Calu3 (cell line): ENCODE measurements at regions not wholly inside any gene's neighbourhood (a gene's known extent, or its start where the extent isn't known, plus 50 kb on each side); places are given as distances from the start of the nearest gene placed in this dataset.

ENCODE experiments used
- BruUV-seq: library from RNA; stranded (reverse); fragments of 400-500 nt; replicated peaks from 2 replicates; lab custom pipeline; 2021; lab: Mats Ljungman, UMichigan
- CTCF ChIA-PET: fragments of 300-600 bp; sonication (Branson Sonifier 250); formaldehyde crosslinking; loops from one replicate; lab custom pipeline; 2022; ENCODE audit warnings: antibody characterized with exemption; lab: Charles Lee
- DNase-seq: peaks from one replicate; pipeline ENCODE4 v3.0.0; 2022
- H3K27ac Mint-ChIP-seq: one replicate; pipeline ENCODE4 v1.8.0; 2022; ENCODE audit warnings: mixed read lengths; ENCODE audit not compliant: unreplicated experiment
- H3K27me3 Mint-ChIP-seq: one replicate; pipeline ENCODE4 v1.8.0; 2022; ENCODE audit warnings: mixed read lengths; ENCODE audit not compliant: unreplicated experiment
- H3K36me3 Mint-ChIP-seq: one replicate; pipeline ENCODE4 v1.8.0; 2022; ENCODE audit warnings: mild to moderate bottlenecking, moderate library complexity, mixed read lengths; ENCODE audit not compliant: insufficient read depth, unreplicated experiment
- H3K4me1 Mint-ChIP-seq: one replicate; pipeline ENCODE4 v1.8.0; 2022; ENCODE audit warnings: mild to moderate bottlenecking, low read depth, mixed read lengths; ENCODE audit not compliant: unreplicated experiment
- H3K4me3 Mint-ChIP-seq: one replicate; pipeline ENCODE4 v1.8.0; 2022; ENCODE audit warnings: mild to moderate bottlenecking, low read depth, moderate library complexity, mixed read lengths; ENCODE audit not compliant: unreplicated experiment
- H3K9me3 Mint-ChIP-seq: one replicate; pipeline ENCODE4 v1.8.0; 2022; ENCODE audit warnings: low read depth, mixed read lengths; ENCODE audit not compliant: unreplicated experiment
- CTCF ChIP-seq: fragments of 200-600 bp; IDR thresholded peaks from one replicate; pipeline ENCODE4 v1.8.0; 2022; ENCODE audit warnings: antibody characterized with exemption; ENCODE audit not compliant: unreplicated experiment
- intact Hi-C: fragments of 100-400 bp; cut with micrococcal nuclease; formaldehyde crosslinking; loops from one replicate; pipeline ENCODE4 v1.10.0; 2022; ENCODE audit not compliant: unreplicated experiment

GRCh38 chr7:42351316-42351935 is 114.4 kb upstream of the GLI3 start:
- no peaks in the 10 kb centered on the region for H3K36me3 Mint-ChIP-seq
- CTCF ChIA-PET: no interaction called here

GRCh38 chr7:42350801-42351200 is 113.8 kb upstream of the GLI3 start:
- intact Hi-C loops: no loop called here
- CTCF ChIA-PET: no interaction called here
- H3K4me1 Mint-ChIP-seq: no peaks in the 10 kb centered on the region
- BruUV-seq: no TSS peak
- no peak overlapping the region for H3K27ac Mint-ChIP-seq
- no peaks in the 10 kb centered on the region for H3K27me3 Mint-ChIP-seq
- no peak for DNase-seq
- H3K4me3 Mint-ChIP-seq: no peak overlapping the region
- no peaks in the 10 kb centered on the region for H3K36me3 Mint-ChIP-seq
- peaks cover 8% of the 10 kb centered on the region for H3K9me3 Mint-ChIP-seq
- TF ChIP-seq CTCF: no peak

More at GRCh38 chr7:42351316-42351935, 114.4 kb upstream of the GLI3 start:
- H3K4me1 Mint-ChIP-seq: no peaks in the 10 kb centered on the region
- H3K4me3 Mint-ChIP-seq: no peak overlapping the region
- intact Hi-C loops: no loop called here
- H3K27me3 Mint-ChIP-seq: no peaks in the 10 kb centered on the region
- H3K9me3 Mint-ChIP-seq: peaks cover 8% of the 10 kb centered on the region
- no peak for DNase-seq
- no TSS peak for BruUV-seq
- no peak overlapping the region for H3K27ac Mint-ChIP-seq
- TF ChIP-seq CTCF: no peak

GRCh38 chr7:42348631-42349030 is 111.6 kb upstream of the GLI3 start:
- H3K9me3 Mint-ChIP-seq: peaks cover 8% of the 10 kb centered on the region
- intact Hi-C loops: no loop called here
- H3K27me3 Mint-ChIP-seq: no peaks in the 10 kb centered on the region
- H3K27ac Mint-ChIP-seq: no peak overlapping the region
- no peaks in the 10 kb centered on the region for H3K36me3 Mint-ChIP-seq
- no peak for DNase-seq
- H3K4me1 Mint-ChIP-seq: no peaks in the 10 kb centered on the region
- CTCF ChIA-PET: no interaction called here
- no peak for TF ChIP-seq CTCF
- no TSS peak for BruUV-seq
- no peak overlapping the region for H3K4me3 Mint-ChIP-seq

- Mint-ChIP-seq H3K27me3 (no peaks in the 10 kb centered on the region), H3K9me3 (peaks cover 8% of the 10 kb centered on the region), H3K4me3 (no peak overlapping the region), H3K27ac (no peak overlapping the region), H3K4me1 (no peaks in the 10 kb centered on the region), H3K36me3 (no peaks in the 10 kb centered on the region)
- CTCF ChIA-PET: no interaction called here
- BruUV-seq: no TSS peak
- no peak for DNase-seq
- no peak for TF ChIP-seq CTCF
- intact Hi-C loops: no loop called here
Measured at GRCh38 chr7:42348071-42348470, 111.1 kb upstream of the GLI3 start.
